GM18907 (cell line): ENCODE measurements at regions not wholly inside any gene's neighbourhood (a gene's known extent, or its start where the extent isn't known, plus 50 kb on each side); places are given as distances from the start of the nearest gene placed in this dataset.
"Not testable (repeated sequence)": the region's sequence is repeated elsewhere in the genome, so short reads cannot be mapped to it uniquely, and the experiment has no call there.

Experiments used
- ATAC-seq: cut with Tn5 transposase; IDR thresholded peaks from one replicate; pipeline ENCODE4 v1.9.1; 2021; ENCODE audit warnings: mild to moderate bottlenecking, moderate library complexity; ENCODE audit not compliant: unreplicated experiment

DNA sequence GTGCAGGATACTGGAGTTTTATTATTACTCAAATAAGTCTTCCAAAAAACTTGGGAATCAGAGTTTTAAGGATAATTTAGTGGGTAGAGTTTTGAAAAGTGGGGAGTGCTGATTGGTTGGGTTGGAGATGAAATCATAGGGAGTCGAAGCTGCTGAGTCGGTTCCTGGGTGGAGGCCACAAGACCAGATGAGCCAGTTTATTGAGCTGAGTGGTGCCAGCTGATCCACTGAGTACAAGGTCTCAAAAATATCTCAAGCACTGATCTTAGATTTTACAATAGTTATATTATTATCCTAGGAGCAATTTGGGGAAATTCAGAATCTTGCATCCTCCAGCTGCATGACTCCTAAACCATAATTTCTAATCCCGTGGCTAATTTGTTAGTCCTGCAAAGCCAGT is 804.9 kb upstream of the SEMA6A start:
- no peak for ATAC-seq

GRCh38 chr5:117376748-117377147 is 802.1 kb upstream of the SEMA6A start:
- no peak for ATAC-seq

- no peak for ATAC-seq
These were observed 785.3 kb upstream of the SEMA6A start for GRCh38 chr5:117359895-117360294.

GRCh38 chr5:117357886-117358285 is 783.3 kb upstream of the SEMA6A start:
- no peak for ATAC-seq

- no peak for ATAC-seq
These were observed 772.7 kb upstream of the SEMA6A start for GRCh38 chr5:117347280-117347679.

GRCh38 chr5:117343726-117344125 is 769.1 kb upstream of the SEMA6A start:
- not testable (repeated sequence) for ATAC-seq

GRCh38 chr5:117337064-117337749 is 762.6 kb upstream of the SEMA6A start:
- no peak for ATAC-seq

DNA sequence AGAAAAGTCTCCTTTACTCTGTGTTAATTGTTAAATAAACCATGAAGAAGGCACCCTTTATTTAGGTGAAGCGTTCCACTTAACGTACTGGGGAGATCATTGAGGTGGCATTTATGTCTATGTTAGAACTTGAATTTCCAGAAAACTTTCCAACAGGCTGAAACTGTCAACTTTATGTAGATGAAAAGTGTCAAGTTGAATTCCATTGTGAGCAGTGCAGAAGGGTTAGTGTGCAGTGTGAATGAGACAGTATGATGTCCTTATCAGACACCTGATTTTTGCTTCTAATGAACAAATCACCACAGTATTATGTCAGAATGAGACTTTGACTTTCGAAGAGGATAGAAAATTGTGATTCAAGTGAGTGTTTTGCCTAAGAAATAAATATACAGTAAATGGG is 761.6 kb upstream of the SEMA6A start:
- ATAC-seq: no peak

GRCh38 chr5:117333011-117333410 is 758.4 kb upstream of the SEMA6A start:
- no peak for ATAC-seq

DNA sequence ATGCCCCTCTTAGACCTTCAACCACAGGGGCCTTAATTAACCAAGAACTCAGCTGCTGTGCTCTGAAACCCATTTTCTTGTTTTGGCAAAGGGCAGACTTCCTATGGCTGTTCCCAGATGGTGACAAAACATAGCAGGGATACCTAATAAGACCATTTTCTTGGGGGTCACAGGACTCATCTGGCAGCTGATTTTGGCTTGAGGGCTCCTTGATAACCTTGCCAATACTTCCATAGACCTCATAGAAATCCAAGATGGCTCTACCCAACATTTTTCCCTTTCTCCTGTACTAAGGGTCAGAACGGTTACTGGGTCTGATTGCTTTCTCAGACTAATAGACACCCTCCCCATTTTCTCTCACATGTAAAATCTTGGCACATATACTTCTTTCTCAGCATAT is 757.7 kb upstream of the SEMA6A start:
- no peak for ATAC-seq

- no peak for ATAC-seq
These were observed 752.9 kb upstream of the SEMA6A start for GRCh38 chr5:117327511-117327910.

DNA sequence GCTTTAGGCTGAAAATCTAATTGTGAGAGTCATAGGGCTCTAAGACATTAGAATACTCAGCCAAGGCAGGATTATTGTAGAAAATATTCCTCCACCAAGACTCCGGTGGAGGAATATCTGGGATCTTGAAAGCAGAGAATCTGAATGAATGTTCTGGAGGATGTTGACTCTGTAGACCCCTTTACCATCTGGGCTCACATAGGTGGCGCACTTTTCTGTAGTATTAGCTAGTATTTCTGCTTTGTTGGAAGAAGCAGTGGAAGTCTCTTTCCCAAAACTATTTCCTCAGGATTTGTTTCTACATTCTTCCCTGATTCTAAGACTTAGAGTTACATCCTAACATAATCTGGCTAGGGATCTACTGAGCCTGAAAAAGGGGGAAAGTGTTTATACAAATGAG is 752.4 kb upstream of the SEMA6A start:
- no peak for ATAC-seq

GRCh38 chr5:117318528-117318927 is 743.9 kb upstream of the SEMA6A start:
- ATAC-seq: no peak

DNA sequence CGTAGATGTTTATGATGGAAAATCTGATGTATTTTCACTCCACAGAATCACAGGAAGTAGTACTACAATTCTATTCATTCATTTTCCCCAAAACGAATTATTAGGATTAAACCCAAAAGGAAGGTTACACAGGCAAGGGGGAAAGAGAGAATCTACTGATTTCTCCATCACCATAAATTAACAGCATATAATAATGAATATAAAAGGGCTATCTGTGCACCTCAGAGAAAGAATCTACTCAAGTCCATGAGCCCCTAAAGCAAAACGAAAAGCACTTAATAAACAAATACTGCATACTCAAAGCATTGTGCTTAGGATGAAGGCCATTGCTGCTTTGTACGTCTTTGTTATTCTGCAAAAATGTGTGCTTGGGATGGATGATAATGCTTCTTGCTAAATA is 740.5 kb upstream of the SEMA6A start:
- no peak for ATAC-seq

- not testable (repeated sequence) for ATAC-seq
These were observed 730.0 kb upstream of the SEMA6A start for GRCh38 chr5:117304512-117305107.

- ATAC-seq: no peak
These were observed 728.3 kb upstream of the SEMA6A start for GRCh38 chr5:117302949-117303348.

DNA sequence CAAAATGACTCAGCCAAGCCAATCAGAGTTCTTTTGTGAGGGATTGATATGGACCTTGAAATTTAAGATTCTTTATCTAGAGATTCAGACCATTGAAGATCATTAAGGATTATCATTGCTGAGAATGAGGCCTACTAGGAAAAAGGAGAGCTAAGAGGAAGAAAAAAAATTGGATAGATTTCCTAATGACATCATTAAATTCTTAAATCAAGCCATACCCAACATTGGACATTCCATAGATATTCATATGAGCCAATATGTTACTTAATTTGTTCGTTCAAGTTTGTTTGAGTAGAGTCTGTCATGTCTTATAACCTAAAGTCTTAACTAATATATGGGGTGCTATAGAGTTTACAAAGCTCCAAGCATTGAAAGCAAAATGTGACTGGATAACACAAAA is 727.9 kb upstream of the SEMA6A start:
- no peak for ATAC-seq

DNA sequence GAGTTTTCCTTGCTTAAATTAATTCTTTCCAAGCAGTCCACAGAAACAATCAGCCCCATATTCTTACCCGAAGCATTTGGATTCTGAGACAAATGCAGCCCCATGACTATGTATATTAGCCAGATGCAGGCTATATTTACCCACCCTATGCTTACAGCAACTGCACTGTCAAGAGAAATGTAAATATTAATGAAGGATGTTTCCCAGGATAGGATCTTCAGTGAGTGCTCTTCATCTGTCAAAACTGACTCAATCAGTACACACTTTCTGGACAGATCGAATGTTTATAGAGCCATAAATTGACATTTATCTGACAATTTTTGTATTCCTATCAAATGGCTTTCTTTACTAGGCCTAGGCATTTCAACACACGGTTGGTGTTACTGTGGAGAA is 725.3 kb upstream of the SEMA6A start:
- ATAC-seq: no peak

DNA sequence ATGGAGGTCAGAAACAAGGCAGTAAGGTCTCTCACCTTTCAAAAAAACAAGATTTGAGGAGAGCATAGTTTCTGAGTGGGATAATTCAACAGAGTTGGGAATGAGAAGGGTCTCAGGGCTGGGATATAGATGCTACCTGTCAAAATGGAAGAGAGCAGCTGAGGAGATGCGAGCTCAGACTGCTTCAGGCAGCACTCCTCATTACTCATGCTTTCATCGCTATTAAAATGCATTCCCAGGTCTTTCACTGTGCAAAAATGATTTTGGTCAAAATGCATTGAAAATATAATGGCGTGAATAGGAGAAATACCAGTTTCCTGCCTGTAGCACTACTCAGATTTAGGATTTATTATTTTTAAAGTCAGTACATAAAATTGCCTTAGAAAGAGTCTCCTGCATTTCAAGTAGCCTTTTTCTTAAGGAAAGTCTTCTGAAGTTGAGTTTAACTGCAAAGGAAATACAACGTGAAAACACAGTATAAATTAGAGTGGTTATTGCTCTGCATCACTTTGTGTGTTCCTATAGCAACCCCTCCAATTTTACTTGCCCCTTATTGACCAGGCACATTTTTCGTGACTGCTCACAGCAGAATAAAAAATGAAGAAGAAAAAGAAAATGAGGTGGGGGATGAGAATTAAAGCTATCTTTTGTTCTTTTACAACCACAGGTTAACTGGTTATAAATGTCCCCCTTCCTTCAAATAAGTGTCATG is 724.8 kb upstream of the SEMA6A start:
- ATAC-seq: no peak

GRCh38 chr5:117296872-117297271 is 722.2 kb upstream of the SEMA6A start:
- ATAC-seq: no peak

DNA sequence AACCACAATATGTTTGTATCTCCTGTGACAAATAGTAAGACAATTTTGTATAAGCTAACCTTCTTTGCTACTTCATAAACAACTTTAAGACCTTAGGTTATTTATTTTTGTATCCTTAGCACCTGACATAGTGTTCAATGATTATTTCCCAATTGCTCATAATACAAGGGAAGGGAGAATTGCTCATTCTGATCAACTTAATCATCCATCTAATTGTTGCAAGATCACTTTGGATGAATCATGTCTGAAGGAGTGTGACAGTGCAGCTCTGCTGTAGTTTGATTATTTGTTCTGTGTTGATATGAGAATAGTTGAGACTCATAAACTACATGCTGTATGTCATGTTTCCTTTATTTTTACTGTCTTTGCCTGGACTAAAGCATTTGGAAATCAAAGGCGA is 721.3 kb upstream of the SEMA6A start:
- ATAC-seq: no peak

GRCh38 chr5:117286813-117287212 is 712.2 kb upstream of the SEMA6A start:
- no peak for ATAC-seq
